ENCODE measurements at regions not wholly inside any gene's neighbourhood (a gene's known extent, or its start where the extent isn't known, plus 50 kb on each side); places are given as distances from the start of the nearest gene placed in this dataset.

GRCh38 chr14:42078345-42078744, 471.7 kb downstream of the LRFN5 start:
- WGBS = 72% methylated on average over 2 of the region's 2 CpGs

GRCh38 chr14:42070031-42070430, 463.4 kb downstream of the LRFN5 start:
- no peaks in the 10 kb centered on the region for H3K27me3 ChIP-seq
- no peak overlapping the region for H3K27ac ChIP-seq (replicated peaks in 1 of 4)
- intact Hi-C loops (cut with DNase I) = no loop called here
- DNase-seq (ENCODE audit: extremely low spot score) = no peak
- TF ChIP-seq POLR2AphosphoS5 (IDR thresholded peaks at IDR 0.05) = no peak
- no peak for TF ChIP-seq EP300 (IDR thresholded peaks at IDR 0.05)
- TF ChIP-seq, protein P1, sequence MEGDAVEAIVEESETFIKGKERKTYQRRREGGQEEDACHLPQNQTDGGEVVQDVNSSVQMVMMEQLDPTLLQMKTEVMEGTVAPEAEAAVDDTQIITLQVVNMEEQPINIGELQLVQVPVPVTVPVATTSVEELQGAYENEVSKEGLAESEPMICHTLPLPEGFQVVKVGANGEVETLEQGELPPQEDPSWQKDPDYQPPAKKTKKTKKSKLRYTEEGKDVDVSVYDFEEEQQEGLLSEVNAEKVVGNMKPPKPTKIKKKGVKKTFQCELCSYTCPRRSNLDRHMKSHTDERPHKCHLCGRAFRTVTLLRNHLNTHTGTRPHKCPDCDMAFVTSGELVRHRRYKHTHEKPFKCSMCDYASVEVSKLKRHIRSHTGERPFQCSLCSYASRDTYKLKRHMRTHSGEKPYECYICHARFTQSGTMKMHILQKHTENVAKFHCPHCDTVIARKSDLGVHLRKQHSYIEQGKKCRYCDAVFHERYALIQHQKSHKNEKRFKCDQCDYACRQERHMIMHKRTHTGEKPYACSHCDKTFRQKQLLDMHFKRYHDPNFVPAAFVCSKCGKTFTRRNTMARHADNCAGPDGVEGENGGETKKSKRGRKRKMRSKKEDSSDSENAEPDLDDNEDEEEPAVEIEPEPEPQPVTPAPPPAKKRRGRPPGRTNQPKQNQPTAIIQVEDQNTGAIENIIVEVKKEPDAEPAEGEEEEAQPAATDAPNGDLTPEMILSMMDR (IDR thresholded peaks at IDR 0.05) = no peak
- no peak for TF ChIP-seq POLR2A (IDR thresholded peaks at IDR 0.05; ENCODE audit: low read depth)
- H3K9me3 ChIP-seq = no peaks in the 10 kb centered on the region
- H3K4me3 ChIP-seq = no peak overlapping the region
- no peaks in the 10 kb centered on the region for H3K4me1 ChIP-seq
- 92% methylated on average over 3 of the region's 3 CpGs for WGBS
- no peaks in the 10 kb centered on the region for H3K36me3 ChIP-seq

More at GRCh38 chr14:42078345-42078744, 471.7 kb downstream of the LRFN5 start:
- no peak overlapping the region for H3K27ac ChIP-seq (replicated peaks in 1 of 4)
- DNase-seq (ENCODE audit: extremely low spot score) = no peak
- H3K9me3 ChIP-seq = no peaks in the 10 kb centered on the region
- no peaks in the 10 kb centered on the region for H3K27me3 ChIP-seq
- no peaks in the 10 kb centered on the region for H3K4me1 ChIP-seq
- TF ChIP-seq, protein P1 (IDR thresholded peaks at IDR 0.05) = no peak
- TF ChIP-seq EP300 (IDR thresholded peaks at IDR 0.05) (no peak), POLR2A (IDR thresholded peaks at IDR 0.05; ENCODE audit: low read depth) (no peak), POLR2AphosphoS5 (IDR thresholded peaks at IDR 0.05) (no peak)
- H3K4me3 ChIP-seq = no peak overlapping the region
- no peaks in the 10 kb centered on the region for H3K36me3 ChIP-seq
- intact Hi-C loops (cut with DNase I) = no loop called here

- Histone ChIP-seq H3K4me3 (no peak overlapping the region), H3K27ac (replicated peaks in 1 of 4) (no peak overlapping the region), H3K36me3 (no peaks in the 10 kb centered on the region), H3K4me1 (peaks cover 0 to 6% (median 3%) of the 10 kb centered on the region in 4 donors), H3K27me3 (no peaks in the 10 kb centered on the region), H3K9me3 (no peaks in the 10 kb centered on the region)
- intact Hi-C loops (cut with DNase I) = no loop called here
- 51% methylated on average over 2 of the region's 2 CpGs for WGBS
- TF ChIP-seq POLR2AphosphoS5 (IDR thresholded peaks at IDR 0.05) (no peak), POLR2A (IDR thresholded peaks at IDR 0.05; ENCODE audit: low read depth) (no peak), EP300 (IDR thresholded peaks at IDR 0.05) (no peak)
- TF ChIP-seq, protein P1 (IDR thresholded peaks at IDR 0.05) = no peak
- DNase-seq (ENCODE audit: extremely low spot score) = no peak
These were observed 450.4 kb downstream of the LRFN5 start for GRCh38 chr14:42057111-42057510.

GRCh38 chr14:42047421-42048055, 440.9 kb downstream of the LRFN5 start:
- Histone ChIP-seq H3K9me3 (no peaks in the 10 kb centered on the region), H3K27me3 (no peaks in the 10 kb centered on the region), H3K4me1 (no peaks in the 10 kb centered on the region), H3K36me3 (no peaks in the 10 kb centered on the region), H3K4me3 (no peak overlapping the region), H3K27ac (replicated peaks in 1 of 4) (no peak overlapping the region)
- intact Hi-C loops (cut with DNase I) = no loop called here
- 54% methylated on average over 3 of the region's 3 CpGs for WGBS
- DNase-seq (ENCODE audit: extremely low spot score) = no peak
- TF ChIP-seq POLR2AphosphoS5 (IDR thresholded peaks at IDR 0.05) = no peak
- TF ChIP-seq, protein P1 (IDR thresholded peaks at IDR 0.05) = no peak
- no peak for TF ChIP-seq POLR2A (IDR thresholded peaks at IDR 0.05; ENCODE audit: low read depth)
- TF ChIP-seq EP300 (IDR thresholded peaks at IDR 0.05) = no peak

GRCh38 chr14:42045383-42045782, 438.7 kb downstream of the LRFN5 start:
- intact Hi-C loops (cut with DNase I) = no loop called here
- no peaks in the 10 kb centered on the region for H3K36me3 ChIP-seq
- no peak overlapping the region for H3K27ac ChIP-seq (replicated peaks in 1 of 4)
- TF ChIP-seq EP300 (IDR thresholded peaks at IDR 0.05) (no peak), POLR2A (IDR thresholded peaks at IDR 0.05; ENCODE audit: low read depth) (no peak), POLR2AphosphoS5 (IDR thresholded peaks at IDR 0.05) (no peak)
- TF ChIP-seq, protein P1 (IDR thresholded peaks at IDR 0.05) = no peak
- H3K4me1 ChIP-seq = no peaks in the 10 kb centered on the region
- no peak for DNase-seq (ENCODE audit: extremely low spot score)
- H3K9me3 ChIP-seq = no peaks in the 10 kb centered on the region
- 83% methylated on average over 3 of the region's 3 CpGs for WGBS
- H3K27me3 ChIP-seq = no peaks in the 10 kb centered on the region
- H3K4me3 ChIP-seq = no peak overlapping the region
